ENCODE measurements at regions not wholly inside any gene's neighbourhood (a gene's known extent, or its start where the extent isn't known, plus 50 kb on each side); places are given as distances from the start of the nearest gene placed in this dataset.

GRCh38 chr4:181739031-181739430 lies 504.2 kb upstream of the TENM3 start:
- H3K4me1 ChIP-seq (ENCODE audit: insufficient read depth, low read length): no peaks in the 10 kb centered on the region
- H3K9me3 ChIP-seq (ENCODE audit: low read depth, low read length): no peaks in the 10 kb centered on the region
- no peak for TF ChIP-seq CTCF (IDR thresholded peaks at IDR 0.05; ENCODE audit: extremely low read depth, low read depth, low read length)
- no peaks in the 10 kb centered on the region for H3K79me2 ChIP-seq (ENCODE audit: insufficient read depth, low read length)
- no peak overlapping the region for H3K4me2 ChIP-seq (ENCODE audit: insufficient read depth, low read length)
- DNase-seq (ENCODE audit: insufficient read length, low spot score, missing footprints): no peak
- no peak overlapping the region for H2AFZ ChIP-seq (ENCODE audit: low read length)
- no peak overlapping the region for H3K27ac ChIP-seq (ENCODE audit: low read depth, low read length)
- H4K20me1 ChIP-seq (ENCODE audit: insufficient read depth, low read length): no peaks in the 10 kb centered on the region
- H3K27me3 ChIP-seq (ENCODE audit: insufficient read depth, low read length): no peaks in the 10 kb centered on the region
- no peaks in the 10 kb centered on the region for H3K36me3 ChIP-seq (ENCODE audit: insufficient read depth, low read length)
- no peak overlapping the region for H3K4me3 ChIP-seq (ENCODE audit: insufficient read depth, low read length)

GRCh38 chr4:181741513-181741912 lies 501.7 kb upstream of the TENM3 start:
- no peak overlapping the region for H2AFZ ChIP-seq (ENCODE audit: low read length)
- no peaks in the 10 kb centered on the region for H3K79me2 ChIP-seq (ENCODE audit: insufficient read depth, low read length)
- no peak overlapping the region for H3K4me3 ChIP-seq (ENCODE audit: insufficient read depth, low read length)
- no peaks in the 10 kb centered on the region for H3K36me3 ChIP-seq (ENCODE audit: insufficient read depth, low read length)
- no peaks in the 10 kb centered on the region for H4K20me1 ChIP-seq (ENCODE audit: insufficient read depth, low read length)
- H3K27me3 ChIP-seq (ENCODE audit: insufficient read depth, low read length): no peaks in the 10 kb centered on the region
- no peaks in the 10 kb centered on the region for H3K9me3 ChIP-seq (ENCODE audit: low read depth, low read length)
- H3K4me2 ChIP-seq (ENCODE audit: insufficient read depth, low read length): no peak overlapping the region
- TF ChIP-seq CTCF (IDR thresholded peaks at IDR 0.05; ENCODE audit: extremely low read depth, low read depth, low read length): no peak
- DNase-seq (ENCODE audit: insufficient read length, low spot score, missing footprints): no peak
- no peaks in the 10 kb centered on the region for H3K4me1 ChIP-seq (ENCODE audit: insufficient read depth, low read length)
- no peak overlapping the region for H3K27ac ChIP-seq (ENCODE audit: low read depth, low read length)

- H2AFZ ChIP-seq (ENCODE audit: low read length): no peak overlapping the region
- H3K27me3 ChIP-seq (ENCODE audit: insufficient read depth, low read length): no peaks in the 10 kb centered on the region
- H3K9me3 ChIP-seq (ENCODE audit: low read depth, low read length): no peaks in the 10 kb centered on the region
- no peaks in the 10 kb centered on the region for H3K79me2 ChIP-seq (ENCODE audit: insufficient read depth, low read length)
- no peaks in the 10 kb centered on the region for H3K4me1 ChIP-seq (ENCODE audit: insufficient read depth, low read length)
- no peak overlapping the region for H3K27ac ChIP-seq (ENCODE audit: low read depth, low read length)
- H3K4me2 ChIP-seq (ENCODE audit: insufficient read depth, low read length): no peak overlapping the region
- H3K4me3 ChIP-seq (ENCODE audit: insufficient read depth, low read length): no peak overlapping the region
- H3K36me3 ChIP-seq (ENCODE audit: insufficient read depth, low read length): no peaks in the 10 kb centered on the region
- no peak for TF ChIP-seq CTCF (IDR thresholded peaks at IDR 0.05; ENCODE audit: extremely low read depth, low read depth, low read length)
- no peaks in the 10 kb centered on the region for H4K20me1 ChIP-seq (ENCODE audit: insufficient read depth, low read length)
- DNase-seq (ENCODE audit: insufficient read length, low spot score, missing footprints): no peak
Observed at GRCh38 chr4:181745933-181746625, 497.1 kb upstream of the TENM3 start.

- TF ChIP-seq CTCF (IDR thresholded peaks at IDR 0.05; ENCODE audit: extremely low read depth, low read depth, low read length): no peak
- no peak for DNase-seq (ENCODE audit: insufficient read length, low spot score, missing footprints)
- Histone ChIP-seq H4K20me1 (ENCODE audit: insufficient read depth, low read length) (no peaks in the 10 kb centered on the region), H3K9me3 (ENCODE audit: low read depth, low read length) (no peaks in the 10 kb centered on the region), H3K79me2 (ENCODE audit: insufficient read depth, low read length) (no peaks in the 10 kb centered on the region), H3K4me2 (ENCODE audit: insufficient read depth, low read length) (no peak overlapping the region), H3K27me3 (ENCODE audit: insufficient read depth, low read length) (no peaks in the 10 kb centered on the region), H3K4me1 (ENCODE audit: insufficient read depth, low read length) (no peaks in the 10 kb centered on the region), H3K4me3 (ENCODE audit: insufficient read depth, low read length) (no peak overlapping the region), H2AFZ (ENCODE audit: low read length) (no peak overlapping the region), H3K36me3 (ENCODE audit: insufficient read depth, low read length) (no peaks in the 10 kb centered on the region), H3K27ac (ENCODE audit: low read depth, low read length) (no peak overlapping the region)
Observed at GRCh38 chr4:181748581-181748980, 494.6 kb upstream of the TENM3 start.
